ENCODE measurements at regions not wholly inside any gene's neighbourhood (a gene's known extent, or its start where the extent isn't known, plus 50 kb on each side); places are given as distances from the start of the nearest gene placed in this dataset.

DNA sequence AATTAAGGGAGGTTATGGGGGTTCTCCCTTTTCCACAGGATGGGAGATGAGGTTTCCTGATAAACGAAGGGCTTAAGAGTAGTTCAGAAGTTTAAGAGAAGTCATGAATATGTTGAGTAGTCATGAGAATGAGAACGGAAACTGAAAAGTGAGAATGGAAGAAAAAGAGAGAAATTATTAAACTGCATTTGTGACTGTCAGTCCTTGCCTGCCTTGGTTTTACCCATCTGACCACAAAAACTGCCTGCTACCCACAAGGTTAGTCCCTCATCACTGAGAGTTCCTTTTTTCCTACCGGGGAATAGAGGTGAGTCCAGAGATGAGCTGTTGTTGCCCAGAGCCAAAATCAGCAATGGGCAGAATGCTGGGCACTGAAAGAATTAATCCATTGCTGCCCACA is 174.1 kb upstream of the BET1 start:
- H3K79me2 ChIP-seq = no peaks in the 10 kb centered on the region
- WGBS (ENCODE audit: low lambda C conversion rate, missing lambda C conversion rate) = 92% methylated on average over 3 of the region's 3 CpGs

DNA sequence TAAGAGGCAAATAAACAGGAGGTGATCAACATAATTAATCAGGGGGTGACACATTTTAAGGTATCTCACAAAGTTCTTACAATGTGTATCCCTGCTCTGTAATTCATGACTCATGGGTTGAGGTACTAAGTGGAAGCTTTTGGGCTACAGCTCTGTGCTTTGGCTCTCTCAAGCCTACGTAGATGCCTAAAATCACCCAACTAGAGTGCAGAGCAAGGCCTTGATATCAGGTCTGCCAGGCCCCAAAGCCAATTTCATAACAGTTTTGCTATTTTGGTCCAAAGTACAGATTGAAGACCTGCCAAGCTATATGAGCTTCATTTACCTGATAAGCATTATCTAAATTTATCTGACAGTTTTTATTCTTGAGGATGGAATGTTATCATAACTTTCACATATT is 175.3 kb upstream of the BET1 start:
- 86% methylated on average over 1 of the region's 1 CpG for WGBS (ENCODE audit: low lambda C conversion rate, missing lambda C conversion rate)
- no peak overlapping the region for H2AFZ ChIP-seq
- no peak overlapping the region for H3K27ac ChIP-seq

More for the DNA sequence above, 174.1 kb upstream of the BET1 start:
- TF ChIP-seq EZH2phosphoT487 (IDR thresholded peaks at IDR 0.05; ENCODE audit: low read depth, severe bottlenecking, unreplicated experiment) (no peak), CTCF (IDR thresholded peaks at IDR 0.05; ENCODE audit: poor library complexity) (no peak), EZH2 (IDR thresholded peaks at IDR 0.05; ENCODE audit: borderline replicate concordance) (no peak)
- Histone ChIP-seq H3K27ac (no peak overlapping the region), H2AFZ (no peak overlapping the region), H3K4me1 (ENCODE audit: insufficient read depth) (peaks cover 7% of the 10 kb centered on the region), H3K4me2 (no peak overlapping the region), H3K9me2 (replicated peaks; ENCODE audit: insufficient read depth) (no peaks in the 10 kb centered on the region), H3K27me3 (no peaks in the 10 kb centered on the region), H3K36me3 (replicated peaks; ENCODE audit: insufficient read depth, low read depth) (no peaks in the 10 kb centered on the region), H4K20me1 (ENCODE audit: insufficient read depth, poor library complexity, severe bottlenecking) (no peaks in the 10 kb centered on the region), H3K9me3 (ENCODE audit: low read depth) (no peaks in the 10 kb centered on the region), H3K4me3 (no peak overlapping the region)
- no peak for DNase-seq (ENCODE audit: low spot score)

DNA sequence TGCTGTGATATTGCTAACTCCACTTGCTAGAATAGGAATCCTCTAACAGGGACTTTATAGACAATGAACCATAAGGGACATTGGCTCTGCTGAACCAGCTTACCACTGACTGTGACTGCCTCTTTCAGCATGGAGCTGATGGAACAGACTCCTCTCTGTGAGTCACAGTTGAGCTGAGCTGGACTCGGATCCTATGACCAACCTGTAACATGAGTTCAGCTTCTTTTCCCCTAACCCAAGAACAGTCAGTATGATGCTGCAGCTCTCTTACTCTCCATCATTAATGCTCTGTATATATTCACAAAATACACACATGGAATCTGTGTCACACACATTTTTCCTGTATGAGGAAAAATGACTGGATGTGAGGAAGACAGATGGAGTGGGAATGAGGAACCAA is 177.9 kb upstream of the BET1 start:
- H4K20me1 ChIP-seq (ENCODE audit: insufficient read depth, poor library complexity, severe bottlenecking) = no peaks in the 10 kb centered on the region
- H2AFZ ChIP-seq = no peak overlapping the region
- peak overlapping the region; percentile 84 for H3K27ac ChIP-seq
- no peak overlapping the region for H3K4me3 ChIP-seq
- H3K27me3 ChIP-seq = no peaks in the 10 kb centered on the region
- H3K9me3 ChIP-seq (ENCODE audit: low read depth) = no peaks in the 10 kb centered on the region
- H3K4me1 ChIP-seq (ENCODE audit: insufficient read depth) = peaks cover 11% of the 10 kb centered on the region
- H3K9me2 ChIP-seq (replicated peaks; ENCODE audit: insufficient read depth) = no peaks in the 10 kb centered on the region
- TF ChIP-seq EZH2phosphoT487 (IDR thresholded peaks at IDR 0.05; ENCODE audit: low read depth, severe bottlenecking, unreplicated experiment) (no peak), CTCF (IDR thresholded peaks at IDR 0.05; ENCODE audit: poor library complexity) (no peak), EZH2 (IDR thresholded peaks at IDR 0.05; ENCODE audit: borderline replicate concordance) (no peak)
- H3K79me2 ChIP-seq = no peaks in the 10 kb centered on the region
- WGBS (ENCODE audit: low lambda C conversion rate, missing lambda C conversion rate) = 88% methylated on average over 1 of the region's 1 CpG
- no peak overlapping the region for H3K4me2 ChIP-seq
- DNase-seq (ENCODE audit: low spot score) = peak; percentile 20
- no peaks in the 10 kb centered on the region for H3K36me3 ChIP-seq (replicated peaks; ENCODE audit: insufficient read depth, low read depth)

More for the DNA sequence above, 175.3 kb upstream of the BET1 start:
- H3K9me2 ChIP-seq (replicated peaks; ENCODE audit: insufficient read depth) = no peaks in the 10 kb centered on the region
- H3K4me1 ChIP-seq (ENCODE audit: insufficient read depth) = peaks cover 11% of the 10 kb centered on the region
- no peak overlapping the region for H3K4me2 ChIP-seq
- H3K36me3 ChIP-seq (replicated peaks; ENCODE audit: insufficient read depth, low read depth) = no peaks in the 10 kb centered on the region
- no peaks in the 10 kb centered on the region for H4K20me1 ChIP-seq (ENCODE audit: insufficient read depth, poor library complexity, severe bottlenecking)
- no peak for TF ChIP-seq EZH2phosphoT487 (IDR thresholded peaks at IDR 0.05; ENCODE audit: low read depth, severe bottlenecking, unreplicated experiment)
- no peak for TF ChIP-seq CTCF (IDR thresholded peaks at IDR 0.05; ENCODE audit: poor library complexity)
- TF ChIP-seq EZH2 (IDR thresholded peaks at IDR 0.05; ENCODE audit: borderline replicate concordance) = no peak
- H3K4me3 ChIP-seq = no peak overlapping the region
- H3K27me3 ChIP-seq = no peaks in the 10 kb centered on the region
- DNase-seq (ENCODE audit: low spot score) = no peak
- H3K9me3 ChIP-seq (ENCODE audit: low read depth) = no peaks in the 10 kb centered on the region
- H3K79me2 ChIP-seq = no peaks in the 10 kb centered on the region

- TF ChIP-seq CTCF (IDR thresholded peaks at IDR 0.05; ENCODE audit: poor library complexity) = no peak
- TF ChIP-seq EZH2phosphoT487 (IDR thresholded peaks at IDR 0.05; ENCODE audit: low read depth, severe bottlenecking, unreplicated experiment) = no peak
- TF ChIP-seq EZH2 (IDR thresholded peaks at IDR 0.05; ENCODE audit: borderline replicate concordance) = no peak
- Histone ChIP-seq H3K4me3 (no peak overlapping the region), H3K9me2 (replicated peaks; ENCODE audit: insufficient read depth) (no peaks in the 10 kb centered on the region), H3K36me3 (replicated peaks; ENCODE audit: insufficient read depth, low read depth) (no peaks in the 10 kb centered on the region), H3K4me2 (no peak overlapping the region), H3K79me2 (no peaks in the 10 kb centered on the region), H3K4me1 (ENCODE audit: insufficient read depth) (peaks cover 11% of the 10 kb centered on the region), H3K27me3 (no peaks in the 10 kb centered on the region), H4K20me1 (ENCODE audit: insufficient read depth, poor library complexity, severe bottlenecking) (no peaks in the 10 kb centered on the region), H2AFZ (no peak overlapping the region), H3K9me3 (ENCODE audit: low read depth) (no peaks in the 10 kb centered on the region), H3K27ac (peak overlapping the region; percentile 84)
- WGBS (ENCODE audit: low lambda C conversion rate, missing lambda C conversion rate) = 91% methylated on average over 3 of the region's 3 CpGs
- DNase-seq (ENCODE audit: low spot score) = no peak
Observed at GRCh38 chr7:94182721-94183120, 178.6 kb upstream of the BET1 start.

Measured in hepatocyte (in vitro differentiated cells).